ENCODE measurements at regions not wholly inside any gene's neighbourhood (a gene's known extent, or its start where the extent isn't known, plus 50 kb on each side); places are given as distances from the start of the nearest gene placed in this dataset.

GRCh38 chr4:89587364-89587763, 249.6 kb downstream of the SNCA start:
- TF ChIP-seq POLR2A (IDR thresholded peaks at IDR 0.05; ENCODE audit: low read depth, low read length): no peak
- no peak for TF ChIP-seq POLR2AphosphoS5 (IDR thresholded peaks at IDR 0.05; ENCODE audit: insufficient read depth, low read depth, low read length)
- TF ChIP-seq EZH2 (IDR thresholded peaks at IDR 0.05; ENCODE audit: borderline replicate concordance, low read depth, low read length, severe bottlenecking): no peak
- TF ChIP-seq CTCF (IDR thresholded peaks at IDR 0.05; ENCODE audit: extremely low read depth in 1 of 2, insufficient read depth in 1 of 2, low read depth in 1 of 2, low read length in 2 of 2): no peak
- no peak for TF ChIP-seq GATA2 (IDR thresholded peaks at IDR 0.05; ENCODE audit: insufficient read depth, insufficient read length, low read depth, low read length)
- TF ChIP-seq FOS (IDR thresholded peaks at IDR 0.05; ENCODE audit: borderline replicate concordance, insufficient read depth, low read length): no peak
- no peak for TF ChIP-seq MAX (IDR thresholded peaks at IDR 0.05; ENCODE audit: insufficient read depth, insufficient read length)
- no peak for TF ChIP-seq MYC (IDR thresholded peaks at IDR 0.05; ENCODE audit: low read depth, low read length)
- no peak for TF ChIP-seq JUN (IDR thresholded peaks at IDR 0.05; ENCODE audit: borderline replicate concordance, insufficient read depth, insufficient read length, low read depth)
- H4K20me1 ChIP-seq (replicated peaks; ENCODE audit: control insufficient read depth, extremely low read depth, insufficient read depth, low read length): no peaks in the 10 kb centered on the region
- ChIA-PET POLR2A (no interaction called here), CTCF (interaction anchor here (0.9 to 1.6 kb wide), 10 partner anchors 8 to 707 kb away, joined by 3 to 14 read pairs (median 4); partner anchors contain the start of gene MMRN1)
- H3K27me3 ChIP-seq (ENCODE audit: control insufficient read depth in 2 of 2, insufficient read depth in 2 of 2, low read length in 2 of 2): no peaks in the 10 kb centered on the region
- intact Hi-C loops (cut with micrococcal nuclease) (loop anchor here (5.0 kb wide), 1 partner anchor 100 kb away; no protein-coding TSS in a partner anchor), dilution Hi-C loops (cut with MboI; ENCODE audit: extremely low pct_ligation_motif_present, low sequenced_read_pairs) (no loop called here)
- H3K9me3 ChIP-seq (replicated peaks; ENCODE audit: control insufficient read depth, insufficient read depth, low read length): no peaks in the 10 kb centered on the region
- H2AFZ ChIP-seq (ENCODE audit: low read depth, low read length): no peak overlapping the region
- H3K36me3 ChIP-seq (ENCODE audit: control insufficient read depth in 2 of 2, extremely low read depth in 1 of 2, insufficient read depth in 2 of 2, low read length in 2 of 2): no peaks in the 10 kb centered on the region
- no peaks in the 10 kb centered on the region for H3K79me2 ChIP-seq (ENCODE audit: control insufficient read depth, insufficient read depth, low read length)
- DNase-seq (ENCODE audit: low read depth, low spot score) (no peak), FAIRE-seq (no peak)
- no peak overlapping the region for H3K9ac ChIP-seq (replicated peaks; ENCODE audit: extremely low read depth, insufficient read depth, low read length)
- H3K4me2 ChIP-seq (ENCODE audit: insufficient read depth, low read length): no peak overlapping the region
- no TSS peak for BruUV-seq (replicated peaks)
- no peaks in the 10 kb centered on the region for H3K4me1 ChIP-seq (ENCODE audit: control insufficient read depth, extremely low read depth, insufficient read depth, low read length)
- H3K9me1 ChIP-seq (replicated peaks; ENCODE audit: control insufficient read depth, extremely low read depth, insufficient read depth, low read length): no peaks in the 10 kb centered on the region
- no peak overlapping the region for H3K4me3 ChIP-seq (replicated peaks in 1 of 3; ENCODE audit: insufficient read depth in 1 of 3, low read depth in 1 of 3, low read length in 3 of 3)
- H3K27ac ChIP-seq (ENCODE audit: insufficient read depth, low read depth, low read length): no peak overlapping the region
